Body of pancreas (tissue), 4 donors: ENCODE measurements at regions not wholly inside any gene's neighbourhood (a gene's known extent, or its start where the extent isn't known, plus 50 kb on each side); places are given as distances from the start of the nearest gene placed in this dataset.
"Not testable (repeated sequence)": the region's sequence is repeated elsewhere in the genome, so short reads cannot be mapped to it uniquely, and the experiment has no call there.

Experiments
- ATAC-seq: fragments of 150-250 bp; one replicate; pipeline ENCODE4 v1.9.1; 2016
- DNase-seq, 4 donors: peaks; one replicate each; pipeline ENCODE4 v3.0.0-alpha.2; 2019
- H3K27ac ChIP-seq, 4 donors: fragments of 200-600 bp; sonication (generic); 1 replicate in 3 of 4; 2 replicates in 1 of 4; pipeline versions ENCODE4 v1.5.1 to v1.6.1; 2016 to 2019; ENCODE audit warnings: mild to moderate bottlenecking in 1 of 4, mixed read lengths in 1 of 4, moderate library complexity in 1 of 4
- H3K27me3 ChIP-seq, 2 donors: fragments of 200-600 bp; sonication (generic); one replicate each; pipeline ENCODE4 v1.6.0; 2016; ENCODE audit warnings: mild to moderate bottlenecking in 1 of 2
- H3K36me3 ChIP-seq, 2 donors: fragments of 200-600 bp; sonication (generic); replicated peaks in 1 of 2; 2 replicates each; pipeline ENCODE4 v1.5.1; 2016; ENCODE audit warnings: low read depth in 2 of 2; ENCODE audit not compliant: insufficient read depth in 1 of 2
- H3K4me1 ChIP-seq: fragments of 200-600 bp; sonication (generic); one replicate; pipeline ENCODE4 v1.6.0; 2016
- H3K4me3 ChIP-seq, 2 donors: fragments of 200-600 bp; sonication (generic); 1 replicate in 1 of 2; 2 replicates in 1 of 2; pipeline ENCODE4 v1.5.1; 2016 to 2019
- H3K9me3 ChIP-seq, 3 donors: fragments of 200-600 bp; sonication (generic); 1 replicate in 2 of 3; 2 replicates in 1 of 3; pipeline ENCODE4 v1.5.1; 2016
- WGBS, 2 donors: methylation state at CpG; one replicate each; pipeline ENCODE4 v1.1.5; 2017; 5-methylcytosine and 5-hydroxymethylcytosine counted together
- intact Hi-C: fragments of 100-400 bp; cut with DNase I; formaldehyde crosslinking; loops from one replicate; pipeline ENCODE4 v1.15.1; 2023

DNA sequence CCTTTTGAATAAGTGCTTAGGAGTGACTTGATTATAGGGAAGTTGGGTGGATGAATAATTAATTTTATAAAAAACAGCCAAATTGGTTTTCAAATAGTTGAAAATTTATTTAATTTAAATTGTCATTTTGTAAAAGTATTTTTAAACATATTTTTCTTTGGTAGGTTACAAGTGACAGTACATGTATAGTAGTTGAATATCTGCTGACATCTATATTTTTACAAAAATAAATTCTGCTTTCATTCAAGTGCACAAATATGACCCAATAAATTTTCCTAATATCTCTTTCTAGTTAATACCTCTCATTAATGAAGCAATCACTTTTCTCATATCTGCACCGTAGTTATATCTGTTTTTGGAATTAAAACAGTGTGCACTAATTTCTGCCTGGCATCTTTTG, 653.6 kb upstream of the TPTE start:
- H3K4me3 ChIP-seq, H3K27me3 ChIP-seq, H3K27ac ChIP-seq, intact Hi-C loops, H3K4me1 ChIP-seq, DNase-seq, ATAC-seq, H3K36me3 ChIP-seq: not testable (repeated sequence)
- peaks cover 0 to 16% (median 0%) of the 10 kb centered on the region in 3 donors for H3K9me3 ChIP-seq
- WGBS, 2 donors, result 47 to 57% methylated on average over 1 of the region's 1 CpG

DNA sequence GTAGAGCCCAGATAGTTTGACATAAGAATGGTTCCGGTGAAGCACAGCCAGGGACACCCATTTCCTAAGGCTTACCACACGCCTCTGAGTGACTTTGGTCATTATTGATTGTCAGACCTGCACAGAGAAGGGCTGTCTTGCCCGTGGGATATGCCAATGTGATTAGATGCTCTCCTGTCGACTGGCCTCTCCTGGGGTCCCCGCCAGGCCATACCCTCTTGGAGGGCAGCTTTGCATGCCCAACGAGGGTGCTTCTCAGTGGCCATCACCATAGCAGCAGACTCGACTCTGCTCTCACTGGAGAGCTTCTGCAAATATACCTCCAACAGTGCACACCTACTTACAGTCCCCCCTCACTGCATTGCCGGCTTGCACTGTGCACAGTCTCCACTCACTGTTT, 648.3 kb upstream of the TPTE start:
- H3K9me3 ChIP-seq, H3K4me3 ChIP-seq, H3K4me1 ChIP-seq, H3K27me3 ChIP-seq, H3K27ac ChIP-seq, intact Hi-C loops, DNase-seq, H3K36me3 ChIP-seq, ATAC-seq: not testable (repeated sequence)
- WGBS, 2 donors, result 35 to 42% methylated on average over 8 of the region's 8 CpGs

DNA sequence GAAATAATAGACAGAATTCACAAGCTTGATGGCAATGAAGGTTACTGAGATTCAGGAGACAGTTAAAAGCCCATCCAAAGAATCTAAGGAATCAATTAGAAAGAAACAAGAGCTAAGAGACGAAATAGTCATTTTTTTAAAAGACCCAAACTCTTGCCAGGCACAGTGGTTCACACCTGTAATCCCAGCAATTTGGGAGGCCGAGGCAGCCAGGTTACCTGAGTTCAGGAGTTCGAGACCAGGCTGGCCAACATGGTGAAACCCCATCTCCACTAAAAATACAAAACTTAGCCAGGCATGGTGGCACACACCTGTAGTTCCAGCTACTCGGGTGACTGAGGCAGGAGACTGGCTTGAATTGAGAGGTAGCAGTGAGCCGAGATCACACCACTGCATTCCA, 647.2 kb upstream of the TPTE start:
- H3K27ac ChIP-seq, H3K36me3 ChIP-seq, intact Hi-C loops, H3K4me1 ChIP-seq, H3K27me3 ChIP-seq, H3K9me3 ChIP-seq, H3K4me3 ChIP-seq, DNase-seq, ATAC-seq: not testable (repeated sequence)
- 24 to 37% methylated on average over 5 of the region's 5 CpGs for WGBS, 2 donors

DNA sequence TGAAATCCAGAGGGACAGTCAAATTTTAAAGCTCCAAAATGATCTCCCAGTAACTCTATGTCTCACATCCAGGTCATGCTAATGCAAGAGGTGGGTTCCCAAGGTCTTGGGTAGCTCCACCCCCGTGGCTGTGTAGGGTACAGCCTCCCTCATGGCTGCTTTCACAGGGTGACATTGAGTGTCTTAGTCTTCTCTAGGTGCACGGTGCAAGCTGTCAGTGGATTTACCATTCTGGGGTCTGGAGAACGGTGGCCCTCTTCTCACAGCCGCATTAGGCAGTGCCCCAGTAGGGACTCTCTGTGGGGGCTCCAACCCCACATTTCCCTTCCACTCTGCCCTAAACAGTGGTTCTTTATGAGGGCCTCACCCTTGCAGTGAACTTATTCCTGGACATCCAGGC, 640.0 kb upstream of the TPTE start:
- intact Hi-C loops, H3K4me1 ChIP-seq, ATAC-seq, H3K4me3 ChIP-seq, H3K9me3 ChIP-seq, DNase-seq, H3K36me3 ChIP-seq, H3K27me3 ChIP-seq, H3K27ac ChIP-seq: not testable (repeated sequence)
- WGBS, 2 donors, result 43 to 54% methylated on average over 4 of the region's 4 CpGs

DNA sequence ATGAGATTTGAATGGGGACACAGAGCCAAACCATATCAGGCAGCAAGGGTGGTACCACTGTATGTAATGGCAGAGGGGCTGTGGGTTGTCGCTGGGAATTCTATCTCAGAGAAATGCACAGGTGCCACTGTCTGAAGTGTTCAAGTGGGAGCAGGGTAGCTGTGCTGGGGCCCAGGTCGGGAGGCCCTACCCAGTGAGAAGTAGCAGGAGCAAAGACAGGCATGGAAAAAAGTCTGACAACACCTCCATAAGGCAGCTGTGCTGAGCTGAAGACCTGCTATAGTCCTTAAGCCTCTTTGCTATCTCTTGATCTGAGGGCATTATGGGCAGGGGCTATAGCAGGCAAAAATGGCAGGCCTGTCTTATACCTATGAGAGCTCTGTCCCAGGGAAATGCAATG, 638.3 kb upstream of the TPTE start:
- DNase-seq, H3K9me3 ChIP-seq, H3K27me3 ChIP-seq, H3K27ac ChIP-seq, ATAC-seq, H3K36me3 ChIP-seq, H3K4me1 ChIP-seq, H3K4me3 ChIP-seq, intact Hi-C loops: not testable (repeated sequence)
- 11 to 21% methylated on average over 2 of the region's 2 CpGs for WGBS, 2 donors

DNA sequence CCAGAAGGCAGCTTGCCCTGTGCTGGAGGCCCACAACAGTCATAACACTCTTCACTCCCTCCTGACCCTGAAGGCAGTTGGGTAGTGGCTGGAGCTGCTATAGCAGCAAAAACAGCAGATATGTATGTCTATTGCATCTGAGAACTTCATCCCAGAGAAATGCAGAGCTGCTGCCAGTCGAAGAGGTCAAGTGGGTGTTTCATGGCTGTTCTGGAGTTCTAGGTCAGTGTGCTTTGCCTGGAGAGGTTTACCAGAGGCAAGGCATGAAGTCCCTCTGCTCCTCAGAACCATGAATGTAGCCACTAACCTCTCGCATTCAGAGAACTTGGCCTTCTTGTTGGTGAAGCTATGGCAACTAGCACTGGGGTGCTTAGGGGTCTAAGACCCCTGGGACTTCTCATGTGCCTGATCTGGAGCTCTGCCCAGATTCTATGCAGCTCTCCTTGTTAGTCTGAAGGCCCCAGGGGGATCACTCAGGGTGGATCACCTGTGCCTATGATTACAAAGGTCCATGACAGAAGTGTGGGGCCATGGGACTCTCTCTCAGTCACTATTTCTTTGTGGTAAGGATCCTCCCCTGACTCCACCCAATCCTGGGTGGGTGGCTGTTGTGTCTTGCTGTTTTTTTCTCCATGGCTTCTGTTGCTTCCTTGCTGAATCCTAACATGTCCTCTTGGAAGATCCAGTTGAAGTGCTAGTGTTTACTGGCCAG, 637.7 kb upstream of the TPTE start:
- H3K4me3 ChIP-seq, H3K27me3 ChIP-seq, H3K4me1 ChIP-seq, H3K27ac ChIP-seq, DNase-seq, H3K36me3 ChIP-seq, H3K9me3 ChIP-seq, ATAC-seq, intact Hi-C loops: not testable (repeated sequence)
- WGBS, 2 donors, result 31 to 48% methylated on average over 2 of the region's 2 CpGs

DNA sequence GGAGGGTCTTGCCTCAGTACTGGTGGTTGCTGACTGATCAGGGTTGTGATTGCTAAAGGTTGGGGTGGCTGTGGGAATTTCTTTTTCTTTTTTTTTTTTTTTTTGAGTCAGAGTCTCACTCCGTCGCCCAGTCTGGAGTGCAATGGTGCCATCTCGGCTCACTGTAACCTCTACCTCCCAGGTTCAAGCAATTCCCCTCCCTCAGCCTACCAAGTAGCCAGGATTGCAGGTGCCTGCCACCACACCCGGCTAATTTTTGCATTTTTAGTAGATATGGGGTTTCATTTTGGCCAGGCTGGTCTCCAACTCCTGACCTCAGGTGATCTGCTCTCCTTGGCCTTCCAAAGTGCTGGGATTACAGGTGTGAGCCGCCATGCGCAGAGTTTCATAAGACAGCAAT, 632.9 kb upstream of the TPTE start:
- WGBS, 2 donors, result 37 to 39% methylated on average over 6 of the region's 6 CpGs
- DNase-seq, H3K4me1 ChIP-seq, intact Hi-C loops, H3K27me3 ChIP-seq, H3K36me3 ChIP-seq, H3K27ac ChIP-seq, H3K9me3 ChIP-seq, H3K4me3 ChIP-seq, ATAC-seq: not testable (repeated sequence)

DNA sequence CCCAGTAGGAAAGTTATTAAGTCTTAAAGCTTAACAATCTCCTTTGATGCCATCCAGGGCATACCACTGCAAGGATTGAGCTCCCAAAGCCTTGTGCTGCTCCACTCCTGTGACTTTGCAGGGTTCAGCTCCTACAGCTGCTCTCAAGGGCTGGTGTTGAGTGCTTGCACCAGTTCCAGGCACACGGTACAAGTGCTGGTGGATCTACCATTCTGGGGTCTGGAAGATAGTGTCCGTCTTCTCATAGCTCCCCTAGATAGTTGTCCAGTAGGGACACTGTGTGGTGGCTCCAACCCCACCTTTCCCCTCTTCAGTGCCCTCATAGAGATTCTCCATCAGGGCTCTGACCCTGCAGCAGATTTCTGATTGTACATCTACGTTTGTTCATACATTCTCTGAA, 617.8 kb upstream of the TPTE start:
- DNase-seq, result not testable (repeated sequence)
- WGBS, 2 donors, result 37 to 41% methylated on average over 3 of the region's 3 CpGs

DNA sequence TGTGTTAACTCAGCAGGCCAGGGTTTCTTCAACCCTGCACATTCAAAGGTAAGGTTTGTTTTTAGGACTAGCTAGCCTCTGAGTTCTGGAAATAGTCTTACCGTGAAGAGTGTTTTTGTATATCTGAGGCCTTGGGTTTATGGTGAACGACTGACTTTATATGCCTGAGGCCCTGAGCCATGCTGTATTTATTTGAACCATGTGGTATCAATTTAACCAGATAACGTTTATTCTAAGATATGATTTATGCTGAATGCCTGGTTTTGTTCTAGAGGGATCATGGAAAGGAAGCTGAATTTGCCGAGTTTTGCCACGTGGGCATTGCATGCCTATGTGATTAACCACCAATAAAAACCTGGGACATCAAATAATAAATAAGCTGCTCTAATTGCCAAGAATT, 607.2 kb upstream of the TPTE start:
- H3K36me3 ChIP-seq, H3K27me3 ChIP-seq, DNase-seq, H3K27ac ChIP-seq, ATAC-seq, intact Hi-C loops, H3K9me3 ChIP-seq, H3K4me3 ChIP-seq, H3K4me1 ChIP-seq: not testable (repeated sequence)
- 23 to 27% methylated on average over 5 of the region's 5 CpGs for WGBS, 2 donors

More for the DNA sequence above, 617.8 kb upstream of the TPTE start:
- H3K36me3 ChIP-seq, H3K4me1 ChIP-seq, H3K27me3 ChIP-seq, H3K27ac ChIP-seq, intact Hi-C loops, H3K4me3 ChIP-seq, ATAC-seq, H3K9me3 ChIP-seq: not testable (repeated sequence)

DNA sequence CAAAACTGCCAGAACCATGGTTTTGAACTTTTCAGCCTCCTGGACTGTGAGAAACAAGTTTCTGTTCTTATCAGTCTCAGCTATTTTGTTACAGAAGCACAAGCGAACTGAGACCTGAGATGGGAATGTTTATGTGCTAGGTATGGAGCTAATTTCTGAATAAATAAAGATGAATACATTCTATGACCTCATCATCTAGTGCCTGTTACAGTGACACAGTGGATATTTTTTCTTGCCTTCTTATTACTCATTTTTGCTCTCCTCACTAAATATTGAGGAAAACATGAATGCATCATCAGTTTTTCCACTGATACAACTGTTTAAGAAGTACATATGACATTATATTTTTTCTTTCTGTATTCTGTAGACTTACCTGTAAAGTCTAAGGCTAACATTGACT, 601.9 kb upstream of the TPTE start:
- intact Hi-C loops, ATAC-seq: not testable (repeated sequence)
- WGBS, 2 donors, result 22% methylated on average over 1 of the region's 1 CpG

DNA sequence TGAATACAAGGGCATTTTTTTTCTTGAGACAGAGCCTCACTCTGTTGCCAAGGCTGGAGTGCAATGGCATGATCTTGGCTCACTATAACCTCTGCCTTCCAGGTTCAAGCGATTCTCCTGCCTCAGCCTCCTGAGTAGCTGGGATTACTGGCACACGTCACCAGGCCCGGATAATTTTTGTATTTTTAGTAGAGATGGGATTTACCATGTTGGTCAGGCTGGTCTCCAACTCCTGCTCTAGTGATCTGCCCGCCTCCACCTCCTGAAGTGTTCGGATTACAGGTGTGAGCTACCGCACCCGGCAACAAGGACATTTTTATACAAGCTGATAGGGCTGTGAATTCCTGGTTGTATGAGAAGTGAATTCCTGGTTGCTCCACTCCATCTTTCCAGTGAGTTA, 577.7 kb upstream of the TPTE start:
- H3K27ac ChIP-seq, H3K4me1 ChIP-seq, intact Hi-C loops, ATAC-seq, DNase-seq, H3K4me3 ChIP-seq, H3K36me3 ChIP-seq, H3K27me3 ChIP-seq: not testable (repeated sequence)
- peaks cover 0 to 16% (median 0%) of the 10 kb centered on the region in 3 donors for H3K9me3 ChIP-seq
- 52 to 60% methylated on average over 7 of the region's 7 CpGs for WGBS, 2 donors

More for the DNA sequence above, 601.9 kb upstream of the TPTE start:
- H3K4me1 ChIP-seq, DNase-seq, H3K27me3 ChIP-seq, H3K36me3 ChIP-seq, H3K9me3 ChIP-seq, H3K4me3 ChIP-seq, H3K27ac ChIP-seq: not testable (repeated sequence)

DNA sequence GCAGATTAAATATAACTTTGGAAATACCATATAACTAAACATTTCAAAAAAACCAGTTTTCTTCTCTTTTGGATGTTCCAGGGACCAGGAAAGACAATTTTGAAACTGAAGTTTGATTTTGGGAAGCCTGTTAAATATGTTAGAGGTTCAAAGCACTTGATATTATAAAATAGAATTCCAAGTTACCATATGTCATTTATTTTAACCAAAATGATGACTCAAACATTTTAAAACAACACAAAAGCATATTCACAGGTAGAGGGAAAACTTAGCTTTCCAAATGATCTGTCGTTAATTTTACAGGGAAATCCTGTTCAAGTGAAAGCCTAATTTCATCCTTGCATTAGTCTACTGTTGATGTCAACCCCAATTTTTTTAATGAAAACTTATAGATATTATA, 575.3 kb upstream of the TPTE start:
- WGBS, 2 donors, result 5 to 13% methylated on average over 1 of the region's 1 CpG
- H3K4me1 ChIP-seq, DNase-seq, H3K4me3 ChIP-seq, H3K27me3 ChIP-seq, H3K27ac ChIP-seq, intact Hi-C loops, ATAC-seq, H3K36me3 ChIP-seq: not testable (repeated sequence)
- H3K9me3 ChIP-seq, result peaks cover 0 to 20% (median 0%) of the 10 kb centered on the region in 3 donors
